Coronary artery (tissue), 2 donors: ENCODE measurements at regions not wholly inside any gene's neighbourhood (a gene's known extent, or its start where the extent isn't known, plus 50 kb on each side); places are given as distances from the start of the nearest gene placed in this dataset.

Experiments
- DNase-seq: peaks from one replicate; pipeline ENCODE4 v3.0.0-alpha.2; 2017; ENCODE audit warnings: low spot score
- H3K27ac ChIP-seq, 2 donors: fragments of 200-600 bp; sonication (generic); one replicate each; pipeline ENCODE4 v1.5.1; 2016 to 2019
- H3K4me3 ChIP-seq: fragments of 200-600 bp; sonication (generic); 2 replicates; pipeline ENCODE4 v1.5.1; 2016; ENCODE audit warnings: mild to moderate bottlenecking, moderate library complexity
- CTCF ChIP-seq: fragments of 200-600 bp; sonication (generic); IDR thresholded peaks from one replicate; pipeline ENCODE4 v1.5.1; 2019; ENCODE audit warnings: antibody characterized with exemption

- DNase-seq, result no peak
- H3K4me3 ChIP-seq, result no peak overlapping the region
- H3K27ac ChIP-seq, result no peak overlapping the region
- TF ChIP-seq CTCF, result no peak
Observed at GRCh38 chr11:116449522-116449921, 323.3 kb downstream of the BUD13 start.

- no peak for TF ChIP-seq CTCF
- no peak for DNase-seq
- no peak overlapping the region for H3K27ac ChIP-seq
- H3K4me3 ChIP-seq, result no peak overlapping the region
Observed at GRCh38 chr11:116446048-116446941, 326.5 kb downstream of the BUD13 start.

GRCh38 chr11:116445108-116446047 lies 327.4 kb downstream of the BUD13 start:
- no peak overlapping the region for H3K27ac ChIP-seq
- no peak overlapping the region for H3K4me3 ChIP-seq
- no peak for DNase-seq
- TF ChIP-seq CTCF, result no peak

- TF ChIP-seq CTCF, result no peak
- no peak for DNase-seq
- H3K27ac ChIP-seq, result no peak overlapping the region
- no peak overlapping the region for H3K4me3 ChIP-seq
Observed at GRCh38 chr11:116442238-116442752, 330.5 kb downstream of the BUD13 start.

GRCh38 chr11:116439361-116439677 lies 333.5 kb downstream of the BUD13 start:
- Histone ChIP-seq H3K4me3 (no peak overlapping the region), H3K27ac (no peak overlapping the region)
- TF ChIP-seq CTCF, result no peak
- DNase-seq, result no peak

- TF ChIP-seq CTCF, result no peak
- Histone ChIP-seq H3K27ac (no peak overlapping the region), H3K4me3 (no peak overlapping the region)
- no peak for DNase-seq
Observed at GRCh38 chr11:116438651-116439360, 334.0 kb downstream of the BUD13 start.
